Fibroblast of villous mesenchyme (primary cell): ENCODE measurements at regions not wholly inside any gene's neighbourhood (a gene's known extent, or its start where the extent isn't known, plus 50 kb on each side); places are given as distances from the start of the nearest gene placed in this dataset.

Experiments
- DNase-seq: peaks from one replicate; pipeline ENCODE4 v3.0.0-alpha.2; 2010; ENCODE audit warnings: low read depth
- H3K4me3 ChIP-seq: 2 replicates; pipeline ENCODE4 v1.5.1; 2011; ENCODE audit warnings: low read depth, mild to moderate bottlenecking, low read length
- TF ChIP-seq, protein P1 (sequence below): IDR thresholded peaks from 2 replicates; pipeline ENCODE4 v1.5.1; 2012; ENCODE audit warnings: low read depth, mild to moderate bottlenecking, low read length; ENCODE audit not compliant: insufficient read depth

DNA sequence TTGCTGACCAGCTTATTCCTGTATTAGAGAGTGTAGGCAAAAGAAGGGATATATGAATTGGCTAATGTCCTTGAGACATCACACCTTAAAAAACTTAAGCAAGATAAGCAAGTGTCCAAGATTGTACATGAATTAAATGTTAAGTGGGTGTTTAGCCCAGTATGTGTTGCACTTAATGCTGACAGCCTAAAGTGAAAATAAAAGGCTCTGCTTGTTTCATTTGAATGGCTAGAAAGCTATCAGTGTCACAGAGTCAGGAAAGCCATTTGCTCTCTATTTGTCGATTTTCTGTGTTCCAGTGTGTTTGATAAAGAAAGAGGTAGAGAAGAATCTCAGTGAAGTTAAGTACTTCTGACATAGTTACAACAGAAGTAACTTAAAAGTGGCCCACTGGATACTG, 744.9 kb downstream of the ANKRD7 start:
- no peak overlapping the region for H3K4me3 ChIP-seq
- DNase-seq = no peak
- TF ChIP-seq, protein P1, sequence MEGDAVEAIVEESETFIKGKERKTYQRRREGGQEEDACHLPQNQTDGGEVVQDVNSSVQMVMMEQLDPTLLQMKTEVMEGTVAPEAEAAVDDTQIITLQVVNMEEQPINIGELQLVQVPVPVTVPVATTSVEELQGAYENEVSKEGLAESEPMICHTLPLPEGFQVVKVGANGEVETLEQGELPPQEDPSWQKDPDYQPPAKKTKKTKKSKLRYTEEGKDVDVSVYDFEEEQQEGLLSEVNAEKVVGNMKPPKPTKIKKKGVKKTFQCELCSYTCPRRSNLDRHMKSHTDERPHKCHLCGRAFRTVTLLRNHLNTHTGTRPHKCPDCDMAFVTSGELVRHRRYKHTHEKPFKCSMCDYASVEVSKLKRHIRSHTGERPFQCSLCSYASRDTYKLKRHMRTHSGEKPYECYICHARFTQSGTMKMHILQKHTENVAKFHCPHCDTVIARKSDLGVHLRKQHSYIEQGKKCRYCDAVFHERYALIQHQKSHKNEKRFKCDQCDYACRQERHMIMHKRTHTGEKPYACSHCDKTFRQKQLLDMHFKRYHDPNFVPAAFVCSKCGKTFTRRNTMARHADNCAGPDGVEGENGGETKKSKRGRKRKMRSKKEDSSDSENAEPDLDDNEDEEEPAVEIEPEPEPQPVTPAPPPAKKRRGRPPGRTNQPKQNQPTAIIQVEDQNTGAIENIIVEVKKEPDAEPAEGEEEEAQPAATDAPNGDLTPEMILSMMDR = no peak

DNA sequence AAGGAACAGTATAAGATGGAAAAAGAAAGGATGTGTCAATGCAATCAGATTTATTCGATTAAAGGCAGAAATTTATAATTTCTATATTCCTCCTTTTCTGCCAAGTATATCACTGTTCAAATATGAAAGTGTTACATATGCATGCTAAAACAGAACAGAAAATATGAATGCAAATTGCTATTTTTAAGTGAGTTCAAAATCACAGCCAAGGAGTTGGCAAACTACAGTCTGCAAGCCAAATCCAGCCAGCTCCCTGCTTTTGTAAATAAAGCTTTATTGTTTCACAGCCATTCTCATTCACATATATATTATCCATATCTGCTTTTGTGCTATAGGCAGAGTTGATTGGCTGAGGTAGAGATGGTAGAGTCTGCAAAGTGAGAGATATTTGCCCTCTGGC, 747.2 kb downstream of the ANKRD7 start:
- TF ChIP-seq, protein P1 = no peak
- no peak for DNase-seq

DNA sequence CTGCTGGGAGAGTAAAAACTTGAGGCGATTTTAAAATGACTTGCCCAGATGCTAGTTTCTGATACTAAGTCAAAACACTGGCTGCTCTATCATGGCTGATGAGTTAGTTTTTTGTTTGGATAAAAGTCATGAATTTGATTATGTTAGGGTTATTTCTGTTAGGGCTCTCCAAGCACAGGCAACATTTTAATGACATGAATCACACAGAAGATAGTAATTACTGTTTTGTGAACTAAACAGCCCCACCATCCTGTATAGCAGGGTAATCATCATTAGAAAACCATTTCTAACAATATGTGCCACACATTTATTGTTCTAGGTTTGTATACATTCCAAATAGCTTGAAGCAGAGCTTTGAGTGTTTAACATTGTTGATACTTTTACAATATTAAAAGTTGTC, 750.3 kb downstream of the ANKRD7 start:
- TF ChIP-seq, protein P1 = no peak
- H3K4me3 ChIP-seq = no peak overlapping the region
- peak; percentile 31 for DNase-seq

More for the DNA sequence above, 747.2 kb downstream of the ANKRD7 start:
- no peak overlapping the region for H3K4me3 ChIP-seq

- peak; percentile 11 for DNase-seq
- no peak overlapping the region for H3K4me3 ChIP-seq
- TF ChIP-seq, protein P1 = no peak
Measured at GRCh38 chr7:118995350-118995749, 770.8 kb downstream of the ANKRD7 start.

- no peak overlapping the region for H3K4me3 ChIP-seq
- DNase-seq = no peak
- TF ChIP-seq, protein P1 = no peak
Measured at GRCh38 chr7:119007236-119007635, 782.7 kb downstream of the ANKRD7 start.

DNA sequence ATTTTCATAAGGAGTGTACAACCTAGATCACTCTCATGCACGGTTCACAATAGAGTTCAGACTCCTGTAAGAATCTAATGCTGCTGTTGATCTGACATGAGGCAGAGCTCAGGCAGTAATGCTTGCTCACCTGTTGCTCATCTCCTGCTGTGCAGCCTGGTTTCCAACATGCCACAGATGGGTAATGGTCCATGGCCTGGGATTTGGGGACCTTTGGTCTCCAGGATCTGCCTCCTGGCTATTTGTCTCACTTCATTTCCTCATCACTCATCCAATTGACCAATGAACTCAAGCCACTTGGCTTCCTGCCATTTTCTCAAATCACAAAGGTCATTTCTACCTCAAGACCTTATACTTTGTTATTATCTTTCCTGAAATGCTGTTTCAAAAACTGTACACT, 786.1 kb downstream of the ANKRD7 start:
- no peak overlapping the region for H3K4me3 ChIP-seq
- TF ChIP-seq, protein P1 = no peak
- DNase-seq = no peak

DNA sequence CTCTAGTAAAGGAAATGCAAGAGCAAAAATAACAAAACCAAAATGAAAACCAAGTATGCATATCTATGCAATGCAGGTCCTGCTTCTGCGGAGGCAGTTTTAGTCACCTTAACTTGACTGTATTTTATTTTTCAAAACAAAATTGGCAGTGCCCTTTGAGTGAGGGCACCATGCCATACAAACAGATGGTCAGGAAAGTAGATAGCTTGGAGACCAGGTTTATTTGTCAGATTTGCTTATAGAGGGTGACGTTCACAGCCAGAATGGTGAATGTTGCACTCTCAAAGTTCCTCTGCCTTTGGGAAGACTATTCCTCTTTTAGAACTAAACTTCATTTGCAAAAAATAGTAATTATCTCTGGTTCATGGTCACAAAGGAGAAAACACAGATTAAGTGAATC, 801.9 kb downstream of the ANKRD7 start:
- no peak overlapping the region for H3K4me3 ChIP-seq
- DNase-seq = no peak
- TF ChIP-seq, protein P1 = no peak
